ENCODE measurements at regions not wholly inside any gene's neighbourhood (a gene's known extent, or its start where the extent isn't known, plus 50 kb on each side); places are given as distances from the start of the nearest gene placed in this dataset.

DNA sequence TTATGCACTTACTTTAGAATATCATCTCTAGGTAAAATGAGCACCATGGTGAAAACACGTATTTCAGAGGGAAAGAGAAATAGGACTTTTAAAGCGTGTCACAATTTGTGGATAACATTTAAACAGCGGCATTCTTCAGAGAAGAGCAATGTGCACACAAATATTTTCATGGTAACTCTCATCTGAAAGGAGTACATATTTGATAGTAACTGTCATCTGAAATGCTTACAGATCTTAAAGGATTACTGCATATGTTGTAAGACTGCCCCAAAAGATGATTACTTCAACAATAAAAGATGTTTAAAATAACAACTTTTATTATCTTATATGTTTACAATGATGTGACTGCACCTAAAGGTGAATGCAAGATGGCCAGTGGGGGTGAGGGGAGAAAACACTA, 408.8 kb downstream of the PLA2G4A start:
- no peak for TF ChIP-seq POLR2A (IDR thresholded peaks at IDR 0.05; ENCODE audit: low read depth, low read length)
- TF ChIP-seq POLR2AphosphoS5 (IDR thresholded peaks at IDR 0.05; ENCODE audit: low read depth, low read length) = no peak
- no peak for TF ChIP-seq TAF1 (IDR thresholded peaks at IDR 0.05; ENCODE audit: borderline replicate concordance, low read depth, low read length)

All from GM12892 (cell line).